Keratinocyte (primary cell): ENCODE measurements at regions not wholly inside any gene's neighbourhood (a gene's known extent, or its start where the extent isn't known, plus 50 kb on each side); places are given as distances from the start of the nearest gene placed in this dataset.

ENCODE experiments used
- EZH2 ChIP-seq: IDR thresholded peaks from one replicate; pipeline ENCODE4 v1.6.1; 2012; ENCODE audit warnings: inconsistent platforms, mild to moderate bottlenecking, low read length, moderate library complexity
- TF ChIP-seq, protein P1 (sequence below), 3 experiments: IDR thresholded peaks in 1 of 3; conservative IDR thresholded peaks in 1 of 3; optimal IDR thresholded peaks in 1 of 3; 2 replicates in 2 of 3; 3 replicates in 1 of 3; pipeline versions ENCODE3 to v1.5.1; 2011; ENCODE audit warnings: low read length in 3 of 3, mild to moderate bottlenecking in 3 of 3, moderate library complexity in 2 of 3, control low read depth in 1 of 3, inconsistent platforms in 1 of 3; ENCODE audit not compliant: insufficient read depth in 2 of 3; ENCODE audit errors: extremely low read depth in 1 of 3

GRCh38 chr7:153190452-153190851, 430.9 kb downstream of the ACTR3B start:
- TF ChIP-seq, protein P1, sequence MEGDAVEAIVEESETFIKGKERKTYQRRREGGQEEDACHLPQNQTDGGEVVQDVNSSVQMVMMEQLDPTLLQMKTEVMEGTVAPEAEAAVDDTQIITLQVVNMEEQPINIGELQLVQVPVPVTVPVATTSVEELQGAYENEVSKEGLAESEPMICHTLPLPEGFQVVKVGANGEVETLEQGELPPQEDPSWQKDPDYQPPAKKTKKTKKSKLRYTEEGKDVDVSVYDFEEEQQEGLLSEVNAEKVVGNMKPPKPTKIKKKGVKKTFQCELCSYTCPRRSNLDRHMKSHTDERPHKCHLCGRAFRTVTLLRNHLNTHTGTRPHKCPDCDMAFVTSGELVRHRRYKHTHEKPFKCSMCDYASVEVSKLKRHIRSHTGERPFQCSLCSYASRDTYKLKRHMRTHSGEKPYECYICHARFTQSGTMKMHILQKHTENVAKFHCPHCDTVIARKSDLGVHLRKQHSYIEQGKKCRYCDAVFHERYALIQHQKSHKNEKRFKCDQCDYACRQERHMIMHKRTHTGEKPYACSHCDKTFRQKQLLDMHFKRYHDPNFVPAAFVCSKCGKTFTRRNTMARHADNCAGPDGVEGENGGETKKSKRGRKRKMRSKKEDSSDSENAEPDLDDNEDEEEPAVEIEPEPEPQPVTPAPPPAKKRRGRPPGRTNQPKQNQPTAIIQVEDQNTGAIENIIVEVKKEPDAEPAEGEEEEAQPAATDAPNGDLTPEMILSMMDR (optimal IDR thresholded peaks at IDR 0.05 in 1 of 3, IDR thresholded peaks at IDR 0.05 in 1 of 3, conservative IDR thresholded peaks at IDR 0.05 in 1 of 3; ENCODE audit: extremely low read depth in 1 of 3, insufficient read depth in 2 of 3, low read length in 3 of 3): no peak
- TF ChIP-seq EZH2: no peak
